Esophagus squamous epithelium (tissue), 5 donors: ENCODE measurements at regions not wholly inside any gene's neighbourhood (a gene's known extent, or its start where the extent isn't known, plus 50 kb on each side); places are given as distances from the start of the nearest gene placed in this dataset.

Experiments used
- DNase-seq: peaks from one replicate; lab custom pipeline; 2025; lab: John Stamatoyannopoulos, UW
- H3K27ac ChIP-seq, 4 donors: fragments of 200-600 bp; sonication (generic); one replicate each; pipeline ENCODE4 v1.5.1; 2016 to 2019; ENCODE audit warnings: mild to moderate bottlenecking in 1 of 4
- H3K27me3 ChIP-seq, 4 donors: fragments of 200-600 bp; sonication (generic); 1 replicate in 3 of 4; 2 replicates in 1 of 4; pipeline versions ENCODE4 v1.5.1 to v1.6.0; 2017 to 2021; ENCODE audit warnings: antibody characterized with exemption in 1 of 4
- H3K36me3 ChIP-seq, 3 donors: fragments of 200-600 bp; sonication (generic); one replicate each; pipeline ENCODE4 v1.5.1; 2016 to 2019
- H3K4me1 ChIP-seq, 3 donors: fragments of 200-600 bp; sonication (generic); one replicate each; pipeline ENCODE4 v1.5.1; 2017 to 2019
- H3K4me3 ChIP-seq, 4 donors: fragments of 200-600 bp; sonication (generic); 1 replicate in 3 of 4; 2 replicates in 1 of 4; pipeline ENCODE4 v1.5.1; 2016 to 2019; ENCODE audit warnings: mild to moderate bottlenecking in 2 of 4, moderate library complexity in 1 of 4
- H3K9me3 ChIP-seq, 3 donors: fragments of 200-600 bp; sonication (generic); one replicate each; pipeline ENCODE4 v1.5.1; 2016 to 2019
- CTCF ChIP-seq, 6 experiments: fragments of 450-650 bp in 4 of 6; fragments of 200-600 bp in 2 of 6; sonication (generic) in 2 of 6; IDR thresholded peaks; one replicate each; pipeline ENCODE4 v1.5.1; 2016 to 2019; ENCODE audit warnings: antibody characterized with exemption in 6 of 6, mild to moderate bottlenecking in 4 of 6, moderate library complexity in 4 of 6
- POLR2A ChIP-seq, 4 donors: fragments of 450-650 bp; IDR thresholded peaks; one replicate each; pipeline ENCODE4 v1.6.1; 2017; ENCODE audit warnings: antibody characterized with exemption in 4 of 4, mild to moderate bottlenecking in 4 of 4, moderate library complexity in 3 of 4
- WGBS, 2 donors: methylation state at CpG; one replicate each; pipeline ENCODE4 v1.1.5; 2018; 5-methylcytosine and 5-hydroxymethylcytosine counted together
- intact Hi-C: fragments of 100-400 bp; cut with DNase I; formaldehyde crosslinking; loops from one replicate; pipeline ENCODE4 v1.15.0; 2022
- donor health status: DM: yes; HTN: yes; CAD: no.

GRCh38 chr1:165047994-165048393 is 308.5 kb downstream of the LMX1A start:
- Histone ChIP-seq H3K36me3 (no peaks in the 10 kb centered on the region), H3K4me3 (no peak overlapping the region), H3K27ac (no peak overlapping the region), H3K4me1 (peaks cover 0 to 5% (median 0%) of the 10 kb centered on the region in 3 donors), H3K9me3 (no peaks in the 10 kb centered on the region), H3K27me3 (peaks cover 0 to 13% (median 0%) of the 10 kb centered on the region in 4 donors)
- no peak for DNase-seq
- WGBS, 2 donors: 64 to 76% methylated on average over 9 to 10 of the region's 10 CpGs
- TF ChIP-seq CTCF (IDR thresholded peaks at IDR 0.05) (no peak), POLR2A (IDR thresholded peaks at IDR 0.05) (no peak)
- intact Hi-C loops: no loop called here

GRCh38 chr1:165045902-165046301 is 310.6 kb downstream of the LMX1A start:
- H3K9me3 ChIP-seq: no peaks in the 10 kb centered on the region
- WGBS, 2 donors: 81 to 87% methylated on average over 2 to 4 of the region's 4 CpGs
- peaks cover 0 to 13% (median 0%) of the 10 kb centered on the region in 4 donors for H3K27me3 ChIP-seq
- H3K4me3 ChIP-seq: no peak overlapping the region
- DNase-seq: no peak
- no peaks in the 10 kb centered on the region for H3K36me3 ChIP-seq
- no peak overlapping the region for H3K27ac ChIP-seq
- peaks cover 0 to 5% (median 0%) of the 10 kb centered on the region in 3 donors for H3K4me1 ChIP-seq
- TF ChIP-seq POLR2A (IDR thresholded peaks at IDR 0.05): no peak
- intact Hi-C loops: no loop called here

GRCh38 chr1:165040641-165041040 is 315.9 kb downstream of the LMX1A start:
- H3K4me3 ChIP-seq: no peak overlapping the region
- 60 to 74% methylated on average over 1 of the region's 1 CpG for WGBS, 2 donors
- intact Hi-C loops: no loop called here
- H3K4me1 ChIP-seq: peaks cover 0 to 15% (median 0%) of the 10 kb centered on the region in 3 donors
- DNase-seq: no peak
- no peaks in the 10 kb centered on the region for H3K27me3 ChIP-seq
- no peaks in the 10 kb centered on the region for H3K36me3 ChIP-seq
- no peaks in the 10 kb centered on the region for H3K9me3 ChIP-seq
- H3K27ac ChIP-seq: no peak overlapping the region
- TF ChIP-seq CTCF (IDR thresholded peaks at IDR 0.05) (no peak), POLR2A (IDR thresholded peaks at IDR 0.05) (no peak)

- intact Hi-C loops: no loop called here
- Histone ChIP-seq H3K27me3 (no peaks in the 10 kb centered on the region), H3K27ac (no peak overlapping the region), H3K4me3 (no peak overlapping the region), H3K36me3 (no peaks in the 10 kb centered on the region), H3K4me1 (peaks cover 0 to 14% (median 0%) of the 10 kb centered on the region in 3 donors), H3K9me3 (no peaks in the 10 kb centered on the region)
- WGBS, 2 donors: 52 to 61% methylated on average over 3 of the region's 3 CpGs
- no peak for DNase-seq
- TF ChIP-seq POLR2A (IDR thresholded peaks at IDR 0.05): no peak
- TF ChIP-seq CTCF (IDR thresholded peaks at IDR 0.05): no peak
Observed at GRCh38 chr1:165039996-165040395, 316.5 kb downstream of the LMX1A start.

GRCh38 chr1:165036403-165036802 is 320.1 kb downstream of the LMX1A start:
- no peak for DNase-seq
- no peaks in the 10 kb centered on the region for H3K27me3 ChIP-seq
- 37 to 44% methylated on average over 6 of the region's 6 CpGs for WGBS, 2 donors
- H3K36me3 ChIP-seq: no peaks in the 10 kb centered on the region
- peaks cover 0 to 22% (median 0%) of the 10 kb centered on the region in 3 donors for H3K4me1 ChIP-seq
- TF ChIP-seq POLR2A (IDR thresholded peaks at IDR 0.05): no peak
- no peak for TF ChIP-seq CTCF (IDR thresholded peaks at IDR 0.05)
- peak overlapping the region in 3 of 4 donors; percentile 11 to 34 (median 15) for H3K4me3 ChIP-seq
- no peaks in the 10 kb centered on the region for H3K9me3 ChIP-seq
- intact Hi-C loops: no loop called here
- peak overlapping the region; percentile 23 to 69 (median 45) for H3K27ac ChIP-seq
